HG02938 (cell line): ENCODE measurements at regions not wholly inside any gene's neighbourhood (a gene's known extent, or its start where the extent isn't known, plus 50 kb on each side); places are given as distances from the start of the nearest gene placed in this dataset.
"Not testable (repeated sequence)": the region's sequence is repeated elsewhere in the genome, so short reads cannot be mapped to it uniquely, and the experiment has no call there.

Experiments
- ATAC-seq: cut with Tn5 transposase; IDR thresholded peaks from one replicate; pipeline ENCODE4 v1.9.1; 2021; ENCODE audit warnings: mild to moderate bottlenecking, moderate library complexity; ENCODE audit not compliant: unreplicated experiment

DNA sequence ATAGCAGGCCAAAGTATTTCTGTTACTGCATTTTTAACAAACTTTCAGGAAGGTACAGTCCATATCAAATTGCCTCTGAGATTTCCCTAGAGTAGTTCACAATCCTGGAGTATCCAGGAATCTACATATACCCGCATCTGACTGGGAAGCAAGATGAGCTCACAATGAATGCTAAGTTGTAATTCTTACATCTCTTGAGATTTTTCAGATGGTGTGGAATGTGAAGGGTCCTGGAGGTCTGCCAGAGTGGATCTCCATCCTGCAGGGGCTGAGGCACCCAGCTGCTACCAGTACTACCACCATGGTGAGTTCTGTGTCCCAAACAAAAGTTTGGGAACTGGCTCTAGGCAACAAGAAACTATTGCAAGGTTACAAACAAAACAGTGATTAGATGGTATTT, 156.7 kb upstream of the CCDC54 start:
- no peak for ATAC-seq

- ATAC-seq = no peak
Measured at GRCh38 chr3:107221856-107222255, 155.4 kb upstream of the CCDC54 start.

- no peak for ATAC-seq
Measured at GRCh38 chr3:107222907-107223306, 154.3 kb upstream of the CCDC54 start.

DNA sequence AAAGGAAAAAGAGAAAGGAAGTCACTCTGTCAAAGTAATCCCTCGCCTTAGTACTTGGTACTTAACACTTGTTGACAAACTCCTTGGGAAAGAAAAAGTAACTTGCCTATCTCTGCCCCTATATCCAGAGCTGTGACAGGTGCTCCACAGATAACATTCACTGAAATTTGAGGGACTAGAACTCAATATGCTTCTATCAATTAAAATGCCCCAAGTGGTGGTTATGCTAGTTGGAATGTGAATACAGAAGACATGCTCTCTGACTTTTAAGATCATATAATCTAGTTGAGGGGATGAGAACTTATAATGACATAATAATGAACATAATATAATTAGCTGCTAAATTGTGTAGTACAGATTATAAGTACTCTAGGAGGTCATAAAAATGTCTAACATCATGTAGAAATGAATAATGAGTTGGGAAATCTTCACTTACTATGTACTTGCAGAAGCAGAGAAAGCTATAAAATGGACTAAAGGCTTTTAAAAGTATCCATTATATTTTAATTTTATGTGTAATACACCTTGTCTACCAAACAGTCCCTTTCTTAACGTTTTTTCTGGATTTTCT, 153.1 kb upstream of the CCDC54 start:
- ATAC-seq = no peak

- ATAC-seq = no peak
Measured at GRCh38 chr3:107227091-107227490, 150.1 kb upstream of the CCDC54 start.

GRCh38 chr3:107233877-107234276, 143.4 kb upstream of the CCDC54 start:
- not testable (repeated sequence) for ATAC-seq

DNA sequence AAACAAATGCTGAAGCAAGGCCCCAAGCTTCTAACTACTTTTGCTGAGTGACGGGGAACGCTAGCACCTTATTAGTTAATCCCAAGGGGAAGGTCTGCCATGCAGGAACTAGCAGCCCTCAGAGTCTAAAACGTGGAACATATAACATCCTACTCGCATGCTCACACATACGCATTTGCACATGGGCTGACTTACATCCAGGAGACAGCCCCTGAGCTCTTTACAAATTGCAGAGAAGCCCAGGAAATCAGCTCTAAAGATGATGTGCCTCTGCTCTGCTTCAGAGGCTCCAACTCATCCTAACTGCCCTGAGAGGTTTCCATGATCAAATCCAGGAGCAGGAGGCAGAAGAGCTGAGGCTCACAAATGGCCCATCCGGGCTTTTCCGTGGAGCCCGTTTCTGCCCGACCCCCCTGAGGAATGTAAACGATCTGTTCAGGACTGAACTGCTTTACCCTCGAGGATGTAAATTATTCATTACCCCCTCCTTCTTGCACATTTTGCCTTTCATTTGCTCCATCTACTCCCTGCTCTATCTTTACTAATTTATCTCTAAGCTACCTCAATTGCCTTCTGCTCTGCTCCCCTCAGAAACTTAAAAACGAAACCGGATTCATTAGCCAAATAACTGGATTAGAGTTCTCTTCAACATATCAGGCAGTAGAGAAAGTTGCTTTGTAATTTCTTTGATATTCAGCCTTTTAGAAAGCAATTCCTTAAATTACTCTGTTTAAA, 141.9 kb upstream of the CCDC54 start:
- no peak for ATAC-seq

- peak; percentile 80 for ATAC-seq
Measured at GRCh38 chr3:107235928-107236315, 141.3 kb upstream of the CCDC54 start.

- no peak for ATAC-seq
Measured at GRCh38 chr3:107236655-107237337, 140.4 kb upstream of the CCDC54 start.

DNA sequence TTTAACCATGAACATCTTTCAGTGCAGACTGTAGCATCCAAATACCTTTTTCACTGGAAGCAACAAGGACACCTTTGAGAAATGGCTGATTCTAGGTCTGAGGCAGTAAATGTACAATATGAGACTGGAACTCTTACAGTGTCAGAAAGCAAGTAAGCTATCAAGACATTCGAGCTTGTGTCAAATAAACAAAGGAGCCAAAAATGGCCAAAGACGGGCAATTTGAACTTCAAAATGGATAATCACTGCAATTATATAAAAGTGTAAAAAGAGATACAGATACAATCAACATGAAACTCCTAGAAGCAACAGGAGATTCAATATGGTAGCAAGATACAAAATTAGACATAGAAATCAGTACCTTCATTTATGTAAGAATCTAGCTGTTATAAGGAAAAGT, 138.5 kb upstream of the CCDC54 start:
- no peak for ATAC-seq

DNA sequence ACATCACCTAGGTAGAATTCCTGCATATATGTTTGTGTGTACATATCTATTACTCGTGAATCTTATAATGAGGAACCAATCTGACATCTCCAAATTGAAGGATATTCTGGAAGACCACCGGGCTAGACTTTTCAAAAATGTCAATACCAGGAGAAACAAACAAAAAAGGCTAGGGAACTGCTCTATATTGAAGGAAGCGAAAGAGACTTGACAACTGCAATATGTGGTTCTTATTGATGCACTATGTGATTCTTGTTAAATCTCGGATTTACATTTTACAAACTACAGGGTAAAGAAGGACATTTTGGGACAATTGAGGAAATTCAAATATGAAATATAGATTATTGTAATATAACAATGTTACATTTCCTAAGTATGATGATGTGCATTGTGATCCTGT, 137.5 kb upstream of the CCDC54 start:
- no peak for ATAC-seq

DNA sequence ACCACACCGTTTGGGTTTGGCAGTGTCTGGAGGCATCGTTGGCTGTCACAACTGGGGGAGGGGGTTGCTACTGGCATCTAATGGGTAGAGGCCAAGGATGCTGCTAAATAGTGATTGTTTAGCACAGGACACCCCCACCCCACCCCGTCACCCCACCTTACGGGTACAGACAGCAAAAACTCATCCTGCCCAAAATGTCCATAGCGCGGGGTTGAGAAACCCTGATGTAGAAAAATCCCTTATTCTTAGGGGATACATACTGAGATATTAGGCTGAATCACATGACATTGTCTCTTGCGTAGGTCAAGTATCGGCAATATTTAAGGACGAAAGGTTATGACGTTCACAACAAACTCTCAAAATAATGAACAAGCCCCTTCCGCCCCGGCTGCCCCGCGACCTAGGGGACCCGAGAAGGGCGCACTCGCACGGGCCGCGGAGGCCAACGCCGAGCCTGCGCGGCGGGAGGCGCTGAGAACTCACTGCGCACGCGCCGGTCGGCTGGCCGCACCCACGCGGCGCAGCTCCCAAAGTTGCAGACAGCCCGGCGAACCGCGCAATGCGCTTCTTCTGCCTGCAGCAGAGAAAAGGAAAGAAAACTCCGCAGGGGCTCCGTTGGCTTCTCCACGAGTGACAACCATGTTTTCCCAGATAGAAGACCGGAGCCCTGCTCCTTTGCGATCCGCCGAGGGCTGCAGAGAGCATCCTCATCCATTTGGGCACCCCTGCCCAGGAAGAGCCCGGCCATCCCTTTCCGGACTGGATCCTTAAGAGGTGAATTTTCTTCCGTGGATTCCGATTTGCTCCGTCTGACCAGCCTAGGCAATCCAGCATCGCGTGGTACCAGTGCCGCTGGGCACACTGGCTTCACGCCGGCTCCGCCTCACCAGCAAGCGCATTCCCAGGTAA, 136.8 kb upstream of the CCDC54 start:
- peak; percentile 68 for ATAC-seq

- peak; percentile 52 for ATAC-seq
Measured at GRCh38 chr3:107241217-107241616, 136.0 kb upstream of the CCDC54 start.

DNA sequence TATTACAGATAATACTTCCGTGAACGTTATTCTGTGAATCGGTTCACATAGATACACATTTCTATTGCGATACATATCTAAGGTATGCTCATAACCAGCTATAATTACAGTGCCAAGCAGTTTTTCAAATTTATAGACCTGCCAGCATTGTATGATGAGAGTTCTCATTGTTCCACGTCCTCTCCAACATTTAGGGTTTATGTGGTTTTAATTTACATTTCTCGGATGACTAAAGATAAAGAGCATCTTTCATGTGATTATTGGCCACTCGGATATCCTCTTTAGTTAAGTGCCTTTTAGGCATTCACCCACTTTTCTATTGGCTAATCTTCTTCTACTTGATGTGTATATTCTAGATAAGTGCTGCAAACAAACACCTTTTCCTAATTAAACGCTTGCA, 134.7 kb upstream of the CCDC54 start:
- ATAC-seq = no peak

GRCh38 chr3:107247116-107247515, 130.1 kb upstream of the CCDC54 start:
- no peak for ATAC-seq

- ATAC-seq = no peak
Measured at GRCh38 chr3:107249132-107249531, 128.1 kb upstream of the CCDC54 start.

DNA sequence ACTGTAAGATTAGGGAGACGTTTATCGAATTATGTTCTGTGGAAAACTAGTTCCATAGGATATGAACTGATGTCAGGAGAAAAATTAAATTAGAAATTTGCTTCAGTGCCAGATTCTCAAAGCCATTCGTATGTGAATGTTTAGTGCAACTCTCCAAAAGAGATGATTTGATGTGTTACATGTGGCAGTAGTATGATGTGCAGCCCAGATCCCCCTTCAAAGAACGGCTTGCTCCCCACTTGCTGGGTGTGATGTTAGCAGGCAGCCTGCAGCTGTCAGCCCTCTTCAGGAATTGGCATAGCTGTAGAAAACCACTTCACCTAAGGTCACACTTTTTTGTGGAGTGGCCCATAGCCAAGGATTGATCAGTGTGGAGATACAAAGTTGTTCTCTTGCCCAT, 127.0 kb upstream of the CCDC54 start:
- ATAC-seq = no peak

GRCh38 chr3:107251819-107252218, 125.4 kb upstream of the CCDC54 start:
- no peak for ATAC-seq

DNA sequence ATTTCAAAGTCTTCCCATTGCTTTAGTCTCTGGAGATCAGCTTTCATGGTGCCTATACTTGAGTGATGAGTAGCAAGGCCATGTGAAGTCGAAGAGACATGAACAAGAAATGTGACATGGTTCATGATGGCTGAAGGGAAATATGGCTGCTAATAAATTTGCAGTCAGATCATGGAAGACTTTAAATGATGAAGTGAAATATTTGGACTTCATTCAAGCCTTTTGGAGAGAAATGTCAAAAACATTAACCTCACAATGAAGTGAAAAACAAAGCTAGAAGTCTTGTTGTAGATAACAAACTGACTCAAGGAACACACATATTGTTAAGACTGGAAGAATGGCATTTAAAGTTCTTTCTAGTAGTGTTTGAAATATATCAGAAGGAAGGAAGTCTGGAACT, 120.3 kb upstream of the CCDC54 start:
- no peak for ATAC-seq

DNA sequence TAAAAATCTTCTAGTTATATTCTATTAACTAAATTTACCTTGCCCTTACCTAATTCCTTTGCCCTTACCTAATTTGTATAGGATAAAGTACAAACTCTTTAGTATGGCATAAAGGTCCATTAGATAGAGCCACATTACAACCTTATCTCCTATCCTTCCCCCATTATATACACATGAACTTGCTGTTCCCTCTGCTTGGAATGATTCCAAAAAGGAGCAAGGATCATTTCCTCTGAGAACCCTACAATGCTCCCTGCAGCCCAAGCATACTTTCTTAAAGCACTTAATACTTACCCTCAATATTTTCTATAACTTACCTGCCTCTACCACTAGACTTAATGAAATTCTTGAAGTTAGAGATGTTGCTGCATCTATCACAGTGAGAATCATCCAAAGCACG, 118.9 kb upstream of the CCDC54 start:
- ATAC-seq = no peak

DNA sequence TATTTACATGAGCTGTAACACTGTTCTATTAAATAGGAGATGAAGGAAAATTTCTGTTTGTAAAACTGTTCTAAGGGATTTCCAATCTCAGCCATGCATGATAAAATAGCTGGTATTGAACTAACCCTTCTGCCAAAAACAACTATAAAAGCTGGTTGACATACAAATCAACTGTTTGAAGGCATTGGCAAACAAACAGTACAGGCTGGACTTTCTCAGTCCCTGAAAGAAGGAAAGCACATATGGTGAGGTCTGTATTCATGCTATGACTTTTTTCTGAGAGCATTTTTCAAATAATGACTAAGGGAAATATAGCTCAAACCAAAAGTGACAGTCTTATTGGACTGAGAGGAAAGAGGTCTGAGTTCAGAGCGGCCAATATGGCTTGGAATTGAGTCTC, 117.0 kb upstream of the CCDC54 start:
- ATAC-seq = no peak
